GM12878 (cell line): ENCODE measurements at regions not wholly inside any gene's neighbourhood (a gene's known extent, or its start where the extent isn't known, plus 50 kb on each side); places are given as distances from the start of the nearest gene placed in this dataset.

Experiments
- CEBPB ChIP-seq, 2 experiments: fragments of 150-350 bp in 1 of 2; IDR thresholded peaks; 2 replicates each; pipeline ENCODE4 v1.6.1; 2012 to 2014; ENCODE audit warnings: low read depth in 2 of 2, low read length in 2 of 2, borderline replicate concordance in 1 of 2, inconsistent platforms in 1 of 2
- ETV6 ChIP-seq, 2 experiments: fragments of 450-650 bp in 1 of 2; IDR thresholded peaks in 1 of 2; conservative IDR thresholded peaks in 1 of 2; 2 replicates each; pipeline ENCODE4 v1.6.1; 2014; ENCODE audit warnings: antibody characterized with exemption in 1 of 2, borderline replicate concordance in 1 of 2, low read depth in 1 of 2, mild to moderate bottlenecking in 1 of 2, moderate library complexity in 1 of 2
- KLF5 ChIP-seq: fragments of 450-650 bp; IDR thresholded peaks from 2 replicates; pipeline ENCODE4 v1.6.1; 2014; ENCODE audit warnings: mild to moderate bottlenecking; ENCODE audit not compliant: partially characterized antibody
- POLR2A ChIP-seq: IDR thresholded peaks from 2 replicates; pipeline ENCODE4 v1.6.1; 2011; ENCODE audit warnings: low read depth, mild to moderate bottlenecking, low read length
- RAD21 ChIP-seq: IDR thresholded peaks from 2 replicates; pipeline ENCODE4 v1.6.1; 2011; ENCODE audit warnings: mild to moderate bottlenecking, low read depth, low read length, moderate library complexity; ENCODE audit not compliant: insufficient read depth
- RFX5 ChIP-seq: IDR thresholded peaks from 2 replicates; pipeline ENCODE4 v1.6.1; 2011; ENCODE audit warnings: low read depth, low read length, improper control_type of control experiment
- SMC3 ChIP-seq: IDR thresholded peaks from 2 replicates; pipeline ENCODE4 v1.6.1; 2011; ENCODE audit warnings: low read length, improper control_type of control experiment, borderline replicate concordance
- SREBF2 ChIP-seq: IDR thresholded peaks from 2 replicates; pipeline ENCODE4 v1.6.1; 2012; ENCODE audit warnings: mild to moderate bottlenecking, low read length
- ZNF24 ChIP-seq: fragments of 450-650 bp; IDR thresholded peaks from 2 replicates; pipeline ENCODE4 v1.6.1; 2017; ENCODE audit warnings: antibody characterized with exemption, mild to moderate bottlenecking
- TF ChIP-seq, protein P1 (sequence below): IDR thresholded peaks from 2 replicates; pipeline ENCODE4 v1.6.1; 2012; ENCODE audit warnings: low read length, inconsistent platforms
- TF ChIP-seq, protein P2 (sequence below), 3 experiments: IDR thresholded peaks in 2 of 3; conservative IDR thresholded peaks in 1 of 3; 2 replicates each; pipeline ENCODE4 v1.5.1; 2011; ENCODE audit warnings: low read depth in 3 of 3, low read length in 3 of 3, mild to moderate bottlenecking in 3 of 3, control low read depth in 2 of 3, moderate library complexity in 2 of 3, inconsistent platforms in 1 of 3, mixed read lengths in 1 of 3; ENCODE audit not compliant: control insufficient read depth in 2 of 3, insufficient read depth in 1 of 3; ENCODE audit errors: extremely low read depth in 1 of 3
- TF ChIP-seq, protein P3 (sequence below): IDR thresholded peaks from 2 replicates; pipeline ENCODE4 v1.6.1; 2012; ENCODE audit warnings: mild to moderate bottlenecking, low read depth, low read length

DNA sequence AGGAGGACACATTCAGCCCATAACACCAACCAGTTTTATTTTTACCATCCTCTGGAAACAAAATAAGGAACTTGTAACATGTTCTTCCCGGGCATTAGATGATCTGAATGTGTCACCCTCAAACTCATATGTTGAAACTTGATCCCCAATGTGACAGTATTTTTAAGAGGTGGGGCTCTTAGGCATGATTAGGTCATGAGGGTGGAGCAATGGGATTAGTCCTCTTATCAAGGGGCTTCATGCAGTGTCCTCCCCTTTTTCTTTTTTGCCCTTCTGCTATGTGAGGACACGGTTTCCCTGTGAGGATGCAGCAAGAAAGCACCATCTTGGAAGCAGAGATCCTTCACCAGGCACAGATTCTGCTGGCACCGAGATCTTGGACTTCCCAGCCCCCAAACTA is 401.5 kb upstream of the TRIB2 start:
- no peak for TF ChIP-seq CEBPB (IDR thresholded peaks at IDR 0.05; ENCODE audit: borderline replicate concordance in 1 of 2, low read depth in 2 of 2, low read length in 2 of 2)
- no peak for TF ChIP-seq KLF5
- TF ChIP-seq, protein P1, sequence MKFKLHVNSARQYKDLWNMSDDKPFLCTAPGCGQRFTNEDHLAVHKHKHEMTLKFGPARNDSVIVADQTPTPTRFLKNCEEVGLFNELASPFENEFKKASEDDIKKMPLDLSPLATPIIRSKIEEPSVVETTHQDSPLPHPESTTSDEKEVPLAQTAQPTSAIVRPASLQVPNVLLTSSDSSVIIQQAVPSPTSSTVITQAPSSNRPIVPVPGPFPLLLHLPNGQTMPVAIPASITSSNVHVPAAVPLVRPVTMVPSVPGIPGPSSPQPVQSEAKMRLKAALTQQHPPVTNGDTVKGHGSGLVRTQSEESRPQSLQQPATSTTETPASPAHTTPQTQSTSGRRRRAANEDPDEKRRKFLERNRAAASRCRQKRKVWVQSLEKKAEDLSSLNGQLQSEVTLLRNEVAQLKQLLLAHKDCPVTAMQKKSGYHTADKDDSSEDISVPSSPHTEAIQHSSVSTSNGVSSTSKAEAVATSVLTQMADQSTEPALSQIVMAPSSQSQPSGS, result no peak
- TF ChIP-seq, protein P2, sequence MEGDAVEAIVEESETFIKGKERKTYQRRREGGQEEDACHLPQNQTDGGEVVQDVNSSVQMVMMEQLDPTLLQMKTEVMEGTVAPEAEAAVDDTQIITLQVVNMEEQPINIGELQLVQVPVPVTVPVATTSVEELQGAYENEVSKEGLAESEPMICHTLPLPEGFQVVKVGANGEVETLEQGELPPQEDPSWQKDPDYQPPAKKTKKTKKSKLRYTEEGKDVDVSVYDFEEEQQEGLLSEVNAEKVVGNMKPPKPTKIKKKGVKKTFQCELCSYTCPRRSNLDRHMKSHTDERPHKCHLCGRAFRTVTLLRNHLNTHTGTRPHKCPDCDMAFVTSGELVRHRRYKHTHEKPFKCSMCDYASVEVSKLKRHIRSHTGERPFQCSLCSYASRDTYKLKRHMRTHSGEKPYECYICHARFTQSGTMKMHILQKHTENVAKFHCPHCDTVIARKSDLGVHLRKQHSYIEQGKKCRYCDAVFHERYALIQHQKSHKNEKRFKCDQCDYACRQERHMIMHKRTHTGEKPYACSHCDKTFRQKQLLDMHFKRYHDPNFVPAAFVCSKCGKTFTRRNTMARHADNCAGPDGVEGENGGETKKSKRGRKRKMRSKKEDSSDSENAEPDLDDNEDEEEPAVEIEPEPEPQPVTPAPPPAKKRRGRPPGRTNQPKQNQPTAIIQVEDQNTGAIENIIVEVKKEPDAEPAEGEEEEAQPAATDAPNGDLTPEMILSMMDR (IDR thresholded peaks at IDR 0.05 in 2 of 3, conservative IDR thresholded peaks at IDR 0.05 in 1 of 3; ENCODE audit: control insufficient read depth in 2 of 3, extremely low read depth in 1 of 3, insufficient read depth in 1 of 3, low read depth in 3 of 3, low read length in 3 of 3), result no peak
- no peak for TF ChIP-seq ETV6 (conservative IDR thresholded peaks at IDR 0.05 in 1 of 2, IDR thresholded peaks at IDR 0.05 in 1 of 2; ENCODE audit: borderline replicate concordance in 1 of 2, low read depth in 1 of 2)
- no peak for TF ChIP-seq RAD21
- TF ChIP-seq RFX5, result no peak
- no peak for TF ChIP-seq SREBF2
- no peak for TF ChIP-seq SMC3
- no peak for TF ChIP-seq ZNF24
- TF ChIP-seq, protein P3, sequence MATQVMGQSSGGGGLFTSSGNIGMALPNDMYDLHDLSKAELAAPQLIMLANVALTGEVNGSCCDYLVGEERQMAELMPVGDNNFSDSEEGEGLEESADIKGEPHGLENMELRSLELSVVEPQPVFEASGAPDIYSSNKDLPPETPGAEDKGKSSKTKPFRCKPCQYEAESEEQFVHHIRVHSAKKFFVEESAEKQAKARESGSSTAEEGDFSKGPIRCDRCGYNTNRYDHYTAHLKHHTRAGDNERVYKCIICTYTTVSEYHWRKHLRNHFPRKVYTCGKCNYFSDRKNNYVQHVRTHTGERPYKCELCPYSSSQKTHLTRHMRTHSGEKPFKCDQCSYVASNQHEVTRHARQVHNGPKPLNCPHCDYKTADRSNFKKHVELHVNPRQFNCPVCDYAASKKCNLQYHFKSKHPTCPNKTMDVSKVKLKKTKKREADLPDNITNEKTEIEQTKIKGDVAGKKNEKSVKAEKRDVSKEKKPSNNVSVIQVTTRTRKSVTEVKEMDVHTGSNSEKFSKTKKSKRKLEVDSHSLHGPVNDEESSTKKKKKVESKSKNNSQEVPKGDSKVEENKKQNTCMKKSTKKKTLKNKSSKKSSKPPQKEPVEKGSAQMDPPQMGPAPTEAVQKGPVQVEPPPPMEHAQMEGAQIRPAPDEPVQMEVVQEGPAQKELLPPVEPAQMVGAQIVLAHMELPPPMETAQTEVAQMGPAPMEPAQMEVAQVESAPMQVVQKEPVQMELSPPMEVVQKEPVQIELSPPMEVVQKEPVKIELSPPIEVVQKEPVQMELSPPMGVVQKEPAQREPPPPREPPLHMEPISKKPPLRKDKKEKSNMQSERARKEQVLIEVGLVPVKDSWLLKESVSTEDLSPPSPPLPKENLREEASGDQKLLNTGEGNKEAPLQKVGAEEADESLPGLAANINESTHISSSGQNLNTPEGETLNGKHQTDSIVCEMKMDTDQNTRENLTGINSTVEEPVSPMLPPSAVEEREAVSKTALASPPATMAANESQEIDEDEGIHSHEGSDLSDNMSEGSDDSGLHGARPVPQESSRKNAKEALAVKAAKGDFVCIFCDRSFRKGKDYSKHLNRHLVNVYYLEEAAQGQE, result no peak
- TF ChIP-seq POLR2A, result no peak
